ENCODE measurements at regions not wholly inside any gene's neighbourhood (a gene's known extent, or its start where the extent isn't known, plus 50 kb on each side); places are given as distances from the start of the nearest gene placed in this dataset.
"Not testable (repeated sequence)": the region's sequence is repeated elsewhere in the genome, so short reads cannot be mapped to it uniquely, and the experiment has no call there.

DNA sequence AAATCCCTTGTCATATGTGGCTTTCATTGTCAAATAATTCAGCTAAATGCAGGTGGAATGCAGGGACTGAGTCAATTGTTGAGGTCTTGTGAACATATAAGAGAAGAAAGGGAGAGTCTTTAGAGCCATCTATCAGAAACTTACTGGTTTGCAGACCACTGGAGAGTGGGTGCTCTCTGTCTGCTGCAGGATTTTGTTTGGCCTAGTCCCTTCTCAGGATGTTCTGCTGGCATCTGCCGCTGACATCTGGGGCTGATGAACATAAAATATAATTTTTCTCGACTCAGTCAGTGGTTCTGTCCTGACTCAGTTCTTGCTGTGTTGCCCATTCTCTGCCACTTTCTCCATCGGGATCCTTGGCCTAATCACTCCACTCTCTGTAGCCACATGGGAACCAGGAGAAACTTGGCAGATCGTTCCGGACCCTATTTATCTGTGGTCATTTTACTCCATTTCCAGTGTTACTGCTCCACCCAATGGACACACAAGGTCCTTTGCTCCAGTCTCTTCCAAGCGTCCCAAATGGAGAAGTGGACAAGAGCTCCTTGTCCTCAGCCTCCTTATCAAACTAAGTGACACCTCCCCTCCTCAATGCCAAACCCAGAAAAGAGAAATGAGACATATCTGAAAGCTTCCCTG lies 436.2 kb downstream of the FAT4 start:
- no peak for DNase-seq

DNA sequence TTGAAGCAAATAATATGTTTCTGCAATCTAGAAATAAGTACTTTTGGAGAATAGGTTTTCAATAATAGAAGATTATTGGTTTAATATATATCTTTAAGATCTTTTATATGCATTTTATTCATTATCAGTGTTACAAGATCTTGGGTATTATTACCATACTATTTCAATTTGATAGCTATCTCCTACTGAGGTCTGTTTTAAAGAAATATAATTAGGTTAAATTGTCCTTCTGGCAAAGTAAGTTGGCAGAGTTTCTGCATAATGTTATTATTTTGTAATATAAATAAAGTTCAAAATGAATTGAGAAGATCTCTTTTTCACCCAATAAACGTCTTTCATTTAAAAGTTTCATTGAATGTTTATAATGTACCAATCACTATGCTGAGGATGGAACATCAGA lies 443.7 kb downstream of the FAT4 start:
- no peak for ATAC-seq

More for the DNA sequence above, 436.2 kb downstream of the FAT4 start:
- no peak for ATAC-seq

DNA sequence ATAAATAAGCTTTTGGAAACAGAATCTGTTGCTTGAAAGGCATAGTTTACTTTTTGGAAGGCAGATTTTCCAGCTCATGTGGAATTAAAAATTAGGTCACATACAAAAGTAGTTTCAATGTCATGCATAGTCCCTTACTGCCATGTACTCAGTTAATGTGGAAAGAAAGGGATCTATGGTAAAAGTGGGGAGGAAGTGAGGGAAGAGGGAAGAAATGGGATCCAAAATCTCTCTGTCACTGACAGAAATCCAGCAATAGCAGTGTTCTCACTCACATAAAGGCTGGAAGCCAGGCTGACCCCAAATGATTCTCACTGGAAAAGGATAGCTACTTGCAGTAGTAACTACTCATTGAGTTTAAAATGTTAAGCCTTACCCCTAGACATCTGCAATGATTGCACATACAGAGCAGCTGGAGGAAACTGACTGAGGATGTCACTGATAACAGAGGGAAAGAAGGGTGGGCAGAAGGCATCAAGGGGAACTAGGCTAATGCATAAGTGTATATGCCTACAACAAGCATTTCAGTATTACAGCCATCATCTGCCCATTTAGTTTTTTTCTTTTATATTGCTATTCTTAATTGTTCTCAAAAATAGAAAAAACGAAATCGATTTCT lies 445.6 kb downstream of the FAT4 start:
- ATAC-seq: no peak

More for the DNA sequence above, 443.7 kb downstream of the FAT4 start:
- no peak for DNase-seq

DNA sequence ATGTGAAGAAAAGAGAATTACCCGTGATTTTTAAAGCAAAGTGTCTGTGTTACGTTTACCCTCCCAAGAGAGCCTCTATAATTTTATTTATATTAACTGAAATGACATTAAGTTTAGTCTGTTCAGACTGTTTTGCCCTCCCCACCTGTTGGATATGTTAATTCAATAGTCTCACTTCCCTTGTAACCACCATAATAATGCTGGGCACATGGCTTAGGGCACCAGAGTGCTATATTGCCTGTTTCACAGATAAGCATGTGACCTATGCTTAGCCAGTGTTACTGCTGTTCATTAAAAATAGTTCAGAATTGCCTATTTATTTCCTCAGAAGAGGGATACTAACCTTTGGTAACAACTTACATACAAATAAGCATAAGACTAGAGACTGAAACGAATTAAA lies 446.2 kb downstream of the FAT4 start:
- no peak for ATAC-seq
- DNase-seq: no peak

More for the DNA sequence above, 445.6 kb downstream of the FAT4 start:
- DNase-seq: no peak

DNA sequence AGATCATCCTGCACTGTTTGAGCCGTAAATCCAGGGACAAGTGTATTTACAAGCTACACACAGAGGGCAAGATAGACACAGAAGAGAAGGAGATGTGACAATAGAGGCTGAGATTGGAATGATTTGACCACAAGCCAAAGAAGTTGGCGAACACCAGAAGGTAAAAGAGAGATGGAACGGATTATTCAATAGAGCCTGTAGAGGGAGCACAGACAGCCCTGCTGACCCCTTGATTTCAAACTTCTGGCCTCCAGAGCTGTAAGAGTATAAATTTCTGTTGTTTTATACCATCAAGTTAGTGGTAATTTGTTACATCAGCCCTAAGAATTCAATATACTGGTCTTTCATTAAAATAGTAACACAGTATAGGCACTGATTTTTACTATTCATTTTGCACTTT lies 447.8 kb downstream of the FAT4 start:
- no peak for ATAC-seq
- DNase-seq: no peak

DNA sequence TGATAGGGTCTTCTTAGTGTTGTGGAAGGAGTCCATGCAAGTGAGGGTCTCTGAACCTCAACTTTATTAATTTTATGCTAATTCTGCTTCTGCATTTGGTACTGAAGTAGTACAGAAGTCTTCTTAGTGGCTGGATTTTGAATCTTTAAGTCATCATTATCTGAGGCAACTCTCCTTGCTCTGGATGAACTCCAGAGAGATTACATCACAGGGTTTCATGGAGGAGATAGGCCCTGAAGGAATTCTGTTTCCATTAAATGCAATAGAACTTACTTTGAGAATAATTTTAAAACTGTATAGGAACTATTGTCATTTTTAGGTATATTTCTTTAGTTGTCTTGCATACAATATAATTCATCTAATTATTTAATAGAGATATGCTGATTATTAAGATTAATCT lies 451.2 kb downstream of the FAT4 start:
- no peak for DNase-seq
- ATAC-seq: no peak

DNA sequence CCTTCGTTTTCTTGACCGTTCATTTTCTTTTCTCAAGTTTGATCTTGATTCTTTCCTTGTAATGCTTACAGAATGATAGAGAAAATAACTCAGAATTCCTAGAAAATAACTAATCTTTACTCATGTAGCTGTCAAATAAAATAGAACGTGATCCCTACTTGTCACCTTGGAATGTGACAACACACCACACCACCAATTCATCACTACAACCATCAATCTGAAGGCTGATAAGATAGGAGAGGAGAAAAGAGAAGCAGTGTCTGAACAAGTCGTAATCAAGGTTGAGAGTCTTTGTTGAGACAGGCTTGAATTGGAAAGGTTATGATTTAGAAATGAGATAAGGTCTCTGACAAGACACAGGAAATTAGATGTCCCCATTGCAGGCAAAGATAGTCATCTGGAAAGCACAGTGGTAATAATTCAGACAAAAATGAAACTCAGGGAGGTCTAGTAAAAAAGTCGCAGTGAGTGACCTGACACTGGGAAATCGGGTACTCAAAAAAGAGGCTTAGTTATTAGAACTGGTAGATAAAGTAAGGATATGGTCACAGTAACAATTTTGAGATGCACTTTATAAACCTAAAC lies 456.2 kb downstream of the FAT4 start:
- ATAC-seq (no peak), DNase-seq (no peak)

DNA sequence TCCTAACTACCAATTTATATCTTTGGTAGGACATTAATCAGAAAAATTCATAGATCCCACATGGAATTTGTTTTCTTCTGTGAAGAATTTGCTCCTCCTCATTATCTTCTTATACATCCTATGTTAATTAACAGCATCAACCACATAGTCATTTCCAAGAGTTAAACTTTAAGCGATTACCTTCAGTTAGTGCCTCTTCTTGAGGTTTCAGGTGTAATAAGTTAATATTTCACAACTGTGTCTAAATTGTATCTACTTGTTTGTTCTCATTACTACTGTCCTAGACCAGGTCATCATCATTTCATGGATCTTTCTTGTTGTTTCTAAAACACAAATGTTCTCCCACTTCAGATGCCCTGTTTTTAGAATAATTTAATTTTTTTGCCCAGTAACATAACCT lies 457.9 kb downstream of the FAT4 start:
- ATAC-seq (no peak), DNase-seq (no peak)

DNA sequence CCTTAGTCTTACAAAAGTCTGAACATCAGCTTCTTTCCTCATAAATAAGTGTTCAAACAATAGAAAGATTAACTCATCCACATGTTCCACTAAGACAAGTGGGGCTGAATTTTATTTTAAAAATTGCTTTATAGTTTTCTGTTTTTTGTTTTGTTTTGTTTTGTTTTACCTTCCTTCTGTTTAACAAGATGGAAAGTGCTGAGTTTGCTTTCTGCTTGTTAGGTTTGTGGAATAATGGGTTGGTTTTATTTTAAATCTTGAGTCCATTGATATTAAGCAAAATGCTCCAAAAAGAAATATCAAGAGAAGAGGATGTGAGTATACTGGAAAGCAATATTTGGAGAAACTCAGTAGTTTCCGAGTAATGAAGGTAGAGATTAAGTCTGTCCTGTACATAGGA lies 458.7 kb downstream of the FAT4 start:
- ATAC-seq: no peak
- DNase-seq: no peak

DNA sequence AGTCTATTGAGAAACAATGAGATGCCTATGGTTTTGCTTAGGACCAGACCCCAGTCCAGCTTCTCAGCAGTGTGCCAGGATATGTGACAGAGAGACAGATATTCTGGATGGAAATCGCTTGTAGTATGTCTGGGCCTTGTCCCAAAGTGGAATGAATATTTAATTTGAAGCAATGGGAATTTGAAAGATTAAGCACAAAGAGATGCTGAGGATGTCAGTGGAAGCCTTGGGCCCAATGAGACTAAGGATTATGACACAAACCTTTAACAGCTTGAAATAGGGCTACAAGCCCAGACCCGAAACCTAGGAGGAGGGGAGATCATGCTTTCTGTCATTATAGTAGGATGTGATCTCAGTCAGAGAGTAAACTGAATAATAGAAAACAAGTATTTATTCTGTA lies 459.2 kb downstream of the FAT4 start:
- ATAC-seq (no peak), DNase-seq (no peak)

DNA sequence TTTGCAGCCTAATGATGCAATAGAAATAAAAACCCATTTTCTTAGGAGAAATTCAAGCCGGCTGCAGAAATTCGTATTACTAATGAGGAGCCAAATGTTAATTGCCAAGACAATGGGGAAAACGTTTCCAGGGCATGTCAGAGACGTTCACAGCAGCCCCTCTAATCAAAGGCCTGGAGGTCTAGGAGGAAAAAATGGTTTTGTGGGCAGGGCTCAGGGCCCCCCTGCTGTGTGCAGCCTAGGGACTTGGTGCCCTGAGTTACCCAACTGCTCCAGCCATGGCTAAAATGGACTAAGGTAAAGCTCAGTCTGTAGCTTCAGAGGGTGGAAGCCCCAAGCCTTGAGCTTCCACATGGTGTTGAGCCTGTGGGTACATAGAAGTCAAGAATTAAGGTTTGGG lies 461.4 kb downstream of the FAT4 start:
- no peak for DNase-seq
- ATAC-seq: no peak

DNA sequence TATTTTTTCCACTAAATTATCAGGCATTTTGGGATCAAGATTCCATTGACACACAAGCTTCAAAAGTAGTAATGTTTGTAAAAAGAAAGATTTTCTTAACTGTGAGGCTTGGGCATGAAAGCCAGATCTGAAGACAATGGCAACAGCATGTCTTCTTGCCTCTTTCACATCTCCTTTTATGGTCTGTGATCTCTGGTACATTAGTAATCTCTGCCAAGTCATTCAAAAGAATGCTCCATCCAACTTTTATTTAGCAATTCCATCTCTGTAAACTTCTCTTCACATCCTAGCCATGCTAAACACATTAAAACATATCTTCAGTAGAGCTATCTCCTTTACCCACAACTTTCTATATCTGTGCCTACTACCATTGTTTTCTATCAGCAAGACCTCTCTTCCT lies 465.4 kb downstream of the FAT4 start:
- DNase-seq (no peak), ATAC-seq (no peak)

DNA sequence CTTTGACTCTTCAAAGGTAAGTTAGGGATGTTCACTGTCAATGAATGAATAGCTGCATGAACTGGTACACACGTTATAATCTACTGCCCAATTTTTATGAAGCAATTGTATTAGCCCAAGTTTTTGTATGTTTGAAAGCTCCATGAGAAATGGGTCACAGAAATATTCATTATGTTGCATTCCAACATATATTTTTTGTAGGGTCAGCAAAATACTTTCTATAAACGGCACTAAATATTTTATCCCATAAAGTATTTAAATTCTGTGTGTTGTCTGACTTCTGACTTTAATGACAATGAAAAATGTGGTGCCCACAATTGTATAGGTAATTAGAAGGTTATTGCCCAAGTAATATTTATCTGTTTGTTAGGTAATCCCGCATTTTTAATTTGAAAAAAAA lies 466.0 kb downstream of the FAT4 start:
- DNase-seq: no peak

DNA sequence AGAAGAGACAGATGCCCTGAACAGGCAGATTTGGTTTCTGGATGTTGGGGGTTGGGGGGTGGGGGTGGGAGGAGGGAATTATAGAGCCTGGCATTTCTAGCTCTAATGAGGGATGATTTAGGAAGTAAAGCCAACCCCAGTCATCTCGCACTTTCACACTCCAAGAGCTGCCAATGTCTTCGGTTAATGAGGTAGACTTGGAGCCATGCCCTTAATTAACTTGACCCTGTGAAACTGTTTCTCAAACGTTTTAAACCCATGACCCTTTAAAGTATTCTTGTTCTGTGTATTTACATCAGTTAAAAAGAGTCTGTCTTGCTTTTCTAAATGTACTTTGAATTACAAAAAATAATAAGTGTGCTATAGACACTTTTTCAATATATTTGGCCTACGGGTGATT lies 466.9 kb downstream of the FAT4 start:
- no peak for ATAC-seq
- DNase-seq: no peak

More for the DNA sequence above, 466.0 kb downstream of the FAT4 start:
- no peak for ATAC-seq

DNA sequence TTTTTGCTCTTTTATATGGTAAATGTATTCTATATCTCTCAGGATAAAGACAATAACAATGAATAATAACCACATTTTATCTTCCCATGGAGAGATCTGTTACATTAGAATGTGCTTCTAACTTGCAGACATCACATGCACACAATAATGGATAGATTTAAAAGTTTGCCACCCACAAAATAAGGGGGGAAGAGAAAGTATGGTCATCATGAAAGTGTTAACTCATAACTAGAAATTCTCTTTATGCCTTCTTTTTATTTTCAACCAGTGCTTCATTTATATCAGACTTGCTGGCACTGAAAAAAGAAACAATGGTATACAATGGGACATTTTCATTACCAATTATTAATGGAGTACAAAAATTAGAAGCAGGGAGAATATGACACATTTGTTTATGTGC lies 470.0 kb downstream of the FAT4 start:
- ATAC-seq (no peak), DNase-seq (no peak)

DNA sequence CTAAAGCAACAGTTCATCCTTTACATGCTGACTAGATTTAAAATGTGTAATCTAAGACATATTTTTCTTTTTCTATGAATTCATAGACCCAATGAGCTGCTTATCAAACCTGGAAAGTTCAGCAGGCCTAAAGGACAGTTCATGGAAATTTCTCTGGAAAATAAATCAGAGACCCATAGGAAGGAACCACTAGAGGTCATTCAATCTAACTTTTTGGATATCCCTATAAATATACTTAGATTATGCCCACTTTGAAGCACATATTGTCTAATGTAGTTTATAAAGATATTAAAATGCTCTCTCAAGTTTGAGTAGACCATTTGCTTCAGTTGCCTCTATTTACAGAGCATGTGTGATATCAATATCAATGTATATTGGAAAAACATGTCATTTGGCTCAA lies 473.0 kb downstream of the FAT4 start:
- DNase-seq (no peak), ATAC-seq (no peak)

DNA sequence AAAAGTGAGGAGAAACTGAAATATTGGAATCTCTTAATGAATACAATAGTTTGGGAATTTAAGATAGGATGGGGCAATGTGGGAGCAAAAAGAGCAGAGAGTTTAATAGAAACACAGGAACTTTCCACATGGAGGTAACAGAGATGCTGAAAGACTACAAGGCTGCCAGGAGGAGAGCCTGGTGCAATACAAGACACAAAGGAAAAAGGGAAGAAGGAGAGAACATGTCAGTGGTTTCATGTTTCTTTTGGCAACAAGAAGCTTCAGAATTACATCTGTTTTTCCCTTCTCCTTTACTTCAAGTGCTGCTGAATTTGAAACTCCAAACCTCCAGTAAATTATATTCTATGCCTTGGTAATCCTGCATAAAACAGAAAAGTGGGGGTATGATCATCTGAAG lies 474.3 kb downstream of the FAT4 start:
- ATAC-seq: no peak
- DNase-seq: no peak

DNA sequence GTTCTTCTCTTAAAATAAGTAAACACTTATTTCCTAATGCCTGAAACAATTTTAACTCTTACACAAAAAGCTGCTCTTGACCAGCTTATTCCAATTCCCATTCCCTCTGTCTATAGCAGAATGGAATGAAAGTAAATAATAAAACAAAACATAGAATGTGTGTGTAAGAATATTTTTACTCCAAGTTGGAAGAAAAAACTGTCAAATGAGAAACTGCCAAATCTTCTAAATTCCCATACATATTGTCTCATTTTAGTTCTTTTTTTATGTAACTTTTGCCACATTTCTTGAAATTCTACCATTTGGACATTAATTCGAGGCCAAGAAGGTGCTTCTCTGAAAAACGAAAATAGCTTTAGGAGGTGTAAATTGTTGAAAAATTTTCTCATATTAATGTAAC lies 477.1 kb downstream of the FAT4 start:
- ATAC-seq: no peak
- no peak for DNase-seq

DNA sequence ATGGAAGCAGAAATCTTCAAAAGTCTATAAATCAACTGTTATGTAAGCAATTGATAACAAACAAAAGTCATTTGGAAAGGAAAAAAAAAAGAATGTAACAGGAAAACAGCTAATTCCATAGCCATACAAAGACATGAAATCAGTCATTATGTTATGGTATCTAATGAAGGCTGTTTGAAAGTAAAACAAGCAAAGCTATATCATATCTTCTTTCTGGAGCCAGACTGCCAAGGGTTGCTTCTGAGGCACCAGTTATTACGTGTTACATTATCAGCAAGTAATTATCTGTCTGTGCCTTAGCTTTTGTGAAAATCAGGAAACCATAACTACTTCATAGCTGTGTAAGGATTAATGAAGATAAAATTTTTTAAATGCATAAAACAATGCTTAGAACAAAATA lies 480.2 kb downstream of the FAT4 start:
- DNase-seq (no peak), ATAC-seq (no peak)

DNA sequence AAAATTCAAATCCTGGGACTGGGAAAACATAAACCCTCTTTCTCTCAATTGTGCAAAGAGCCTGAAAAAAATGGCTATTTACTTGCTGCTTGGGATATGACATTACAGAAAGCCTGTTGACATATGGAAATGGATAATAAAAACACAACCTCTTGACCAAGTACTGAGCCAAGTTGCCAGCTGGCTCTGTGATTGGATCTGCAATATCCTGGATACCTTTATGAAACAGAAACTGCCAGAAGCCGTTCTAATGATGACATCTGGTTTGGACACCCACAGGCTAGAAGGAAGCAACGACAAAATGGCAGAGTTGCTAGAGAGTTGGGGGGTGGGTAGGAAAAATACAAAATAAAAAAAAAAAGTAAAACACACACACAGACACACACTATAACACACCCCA lies 481.4 kb downstream of the FAT4 start:
- ATAC-seq (no peak), DNase-seq (no peak)

DNA sequence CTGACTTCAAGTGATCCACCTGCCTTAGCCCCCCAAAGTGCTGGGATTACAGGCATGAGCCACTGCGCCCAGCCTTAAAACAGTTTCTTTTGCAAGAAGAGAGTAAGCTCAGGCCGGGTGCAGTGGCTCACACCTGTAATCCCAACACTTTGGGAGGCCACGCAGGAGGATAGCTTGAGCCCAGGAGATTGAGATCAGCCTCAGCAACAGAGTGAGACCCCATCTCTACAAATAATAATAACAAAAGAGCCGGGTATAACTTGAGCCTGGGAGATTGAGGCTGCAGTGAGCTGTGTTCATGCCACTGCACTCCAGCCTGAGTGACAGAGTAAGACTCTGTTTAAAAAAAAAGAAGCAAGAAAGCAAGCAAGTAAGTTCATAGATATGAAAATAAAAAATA lies 482.9 kb downstream of the FAT4 start:
- ATAC-seq, DNase-seq: not testable (repeated sequence)

DNA sequence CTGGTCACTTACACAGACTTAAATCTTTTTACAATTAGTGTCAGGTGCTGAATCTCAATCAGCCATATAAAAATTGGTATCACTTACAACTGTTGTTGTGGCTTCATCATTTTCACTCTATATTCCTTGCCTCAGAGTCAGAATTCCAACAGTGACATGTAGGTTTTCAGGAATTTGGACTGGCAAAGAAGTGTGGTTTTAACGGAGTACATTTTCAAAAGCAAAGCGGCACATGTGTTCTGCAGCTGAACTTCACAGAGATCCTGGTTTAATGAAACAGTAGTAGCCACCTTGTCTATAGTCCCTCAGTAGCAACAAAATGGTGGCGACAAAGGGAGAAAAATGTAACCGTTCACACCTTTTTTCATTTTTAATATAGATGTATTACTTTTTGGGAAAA lies 486.6 kb downstream of the FAT4 start:
- no peak for ATAC-seq
- no peak for DNase-seq

DNA sequence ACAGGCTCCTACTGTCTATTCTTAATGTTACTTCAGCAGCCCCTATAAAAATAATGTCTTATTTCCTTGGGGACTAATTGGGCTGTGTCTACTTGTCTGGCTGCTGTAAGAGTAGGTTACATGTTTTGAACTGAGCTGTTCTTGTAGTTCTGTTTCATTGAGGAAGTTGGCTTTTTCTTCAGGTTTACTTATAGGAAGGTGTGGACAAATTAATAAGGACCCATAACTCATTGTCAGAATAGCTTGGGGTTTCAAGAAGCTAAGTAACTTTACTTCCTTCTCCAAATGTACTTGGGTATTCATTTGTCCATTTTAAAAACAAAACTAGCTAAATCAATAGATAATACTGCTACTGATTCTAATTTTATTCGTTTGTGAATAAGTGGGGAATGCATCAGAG lies 487.2 kb downstream of the FAT4 start:
- DNase-seq: no peak
- ATAC-seq: no peak

DNA sequence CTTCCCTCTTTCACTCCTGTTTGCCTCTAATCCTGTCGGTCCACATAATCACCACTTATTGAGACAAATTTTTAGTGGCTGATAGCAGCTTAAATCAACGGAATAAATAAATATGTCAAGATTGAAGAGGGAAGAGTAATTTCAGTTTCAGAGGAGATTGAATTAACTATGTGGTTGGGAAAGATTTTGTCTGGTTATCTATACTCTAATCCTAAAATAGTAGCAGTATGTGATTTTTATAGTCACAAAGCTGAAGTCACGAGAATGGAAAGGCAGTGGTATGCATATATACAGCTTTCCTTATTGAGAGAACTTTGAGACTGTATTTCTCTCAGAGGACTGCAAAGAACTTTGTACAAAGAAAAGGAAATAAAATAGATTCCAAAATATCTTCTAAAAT lies 493.3 kb downstream of the FAT4 start:
- DNase-seq (no peak), ATAC-seq (no peak)
